GM23338 (cell line): ENCODE measurements at regions not wholly inside any gene's neighbourhood (a gene's known extent, or its start where the extent isn't known, plus 50 kb on each side); places are given as distances from the start of the nearest gene placed in this dataset.

Experiments
- ATAC-seq: fragments of 200-7000 bp; cut with Tn5 transposase; 3 replicates; pipeline ENCODE4 v1.9.1; 2020
- DNase-seq: peaks from one replicate; pipeline ENCODE4 v3.0.0-alpha.2; 2015; ENCODE audit warnings: low spot score
- H2AFZ ChIP-seq: fragments of 200-600 bp; sonication (generic); 2 replicates; pipeline ENCODE4 v1.8.0; 2016; ENCODE audit warnings: antibody characterized with exemption, mild to moderate bottlenecking, moderate library complexity
- H3F3A ChIP-seq: fragments of 200-600 bp; sonication (generic); replicated peaks from 2 replicates; pipeline ENCODE4 v1.8.0; 2017; ENCODE audit warnings: antibody characterized with exemption, mixed run types, low read depth
- H3K27ac ChIP-seq: fragments of 200-600 bp; sonication (generic); 2 replicates; pipeline ENCODE4 v1.6.1; 2016; ENCODE audit warnings: low read depth
- H3K27me3 ChIP-seq: fragments of 200-600 bp; sonication (generic); 2 replicates; pipeline ENCODE4 v1.8.0; 2016; ENCODE audit warnings: mild to moderate bottlenecking, mixed run types, moderate library complexity; ENCODE audit not compliant: insufficient read depth
- H3K36me3 ChIP-seq: fragments of 200-600 bp; sonication (generic); 2 replicates; pipeline ENCODE4 v1.8.0; 2016; ENCODE audit warnings: mild to moderate bottlenecking; ENCODE audit not compliant: insufficient read depth
- H3K4me1 ChIP-seq: fragments of 200-600 bp; sonication (generic); 2 replicates; pipeline ENCODE4 v1.8.0; 2016; ENCODE audit warnings: mild to moderate bottlenecking, moderate library complexity; ENCODE audit not compliant: insufficient read depth
- H3K4me2 ChIP-seq: fragments of 200-600 bp; sonication (generic); 2 replicates; pipeline ENCODE4 v1.7.1; 2017; ENCODE audit warnings: mixed run types
- H3K4me3 ChIP-seq: fragments of 200-600 bp; sonication (generic); 2 replicates; pipeline ENCODE4 v1.6.1; 2016; ENCODE audit warnings: mixed run types
- H3K79me2 ChIP-seq: fragments of 200-600 bp; sonication (generic); replicated peaks from 2 replicates; pipeline ENCODE4 v1.8.0; 2017; ENCODE audit warnings: mild to moderate bottlenecking; ENCODE audit not compliant: insufficient read depth
- H3K9me2 ChIP-seq: fragments of 200-600 bp; sonication (generic); 2 replicates; pipeline ENCODE4 v1.8.0; 2017; ENCODE audit not compliant: insufficient read depth
- H4K20me1 ChIP-seq: fragments of 200-600 bp; sonication (generic); replicated peaks from 2 replicates; pipeline ENCODE4 v1.8.0; 2017; ENCODE audit warnings: mild to moderate bottlenecking; ENCODE audit not compliant: insufficient read depth
- H3K27ac Mint-ChIP-seq: 2 replicates; pipeline ENCODE4 v1.8.0; 2020; ENCODE audit warnings: inconsistent platforms, mild to moderate bottlenecking, moderate library complexity, mixed read lengths
- H3K27me3 Mint-ChIP-seq: 3 replicates; pipeline ENCODE4 v1.8.0; 2022; ENCODE audit warnings: low read depth, mild to moderate bottlenecking, moderate library complexity, mixed read lengths, inconsistent platforms; ENCODE audit not compliant: insufficient read depth, poor library complexity
- H3K36me3 Mint-ChIP-seq: 3 replicates; pipeline ENCODE4 v1.8.0; 2021; ENCODE audit warnings: low read depth, mild to moderate bottlenecking, inconsistent platforms, moderate library complexity, mixed read lengths
- H3K4me1 Mint-ChIP-seq: 3 replicates; pipeline ENCODE4 v1.8.0; 2020; ENCODE audit warnings: mild to moderate bottlenecking, inconsistent platforms, mixed read lengths
- H3K4me3 Mint-ChIP-seq: 3 replicates; pipeline ENCODE4 v1.8.0; 2021; ENCODE audit warnings: moderate library complexity, mild to moderate bottlenecking, inconsistent platforms, mixed read lengths
- H3K9me3 Mint-ChIP-seq: 3 replicates; pipeline ENCODE4 v1.8.0; 2020; ENCODE audit warnings: moderate library complexity, mild to moderate bottlenecking, inconsistent platforms, mixed read lengths
- CREB1 ChIP-seq: fragments of 250-450 bp; sonication (Bioruptor Pico); IDR thresholded peaks from 2 replicates; pipeline ENCODE4 v1.5.0; 2020; ENCODE audit warnings: low read depth, mild to moderate bottlenecking, moderate library complexity
- CTCF ChIP-seq, 2 experiments: fragments of 200-600 bp in 1 of 2; sonication (generic) in 1 of 2; conservative IDR thresholded peaks; 2 replicates each; pipeline versions ENCODE4 v1.5.1 to v1.6.1; 2016 to 2017; ENCODE audit warnings: antibody characterized with exemption in 2 of 2, low read depth in 2 of 2, mild to moderate bottlenecking in 2 of 2, moderate library complexity in 1 of 2
- EZH2phosphoT487 ChIP-seq: fragments of 200-600 bp; sonication (generic); IDR thresholded peaks from one replicate; pipeline ENCODE4 v1.8.1; 2018; ENCODE audit warnings: antibody characterized with exemption; ENCODE audit not compliant: unreplicated experiment
- JUNB ChIP-seq: IDR thresholded peaks from one replicate; pipeline ENCODE4 v1.6.1; 2016; ENCODE audit warnings: antibody characterized with exemption; ENCODE audit not compliant: unreplicated experiment
- NANOG ChIP-seq: IDR thresholded peaks from 2 replicates; pipeline ENCODE4 v1.6.1; 2016; ENCODE audit warnings: antibody characterized with exemption, borderline replicate concordance
- REST ChIP-seq: IDR thresholded peaks from one replicate; pipeline ENCODE4 v1.6.1; 2018; ENCODE audit warnings: antibody characterized with exemption; ENCODE audit not compliant: unreplicated experiment
- STAT1 ChIP-seq: IDR thresholded peaks from one replicate; pipeline ENCODE4 v1.6.1; 2016; ENCODE audit warnings: antibody characterized with exemption; ENCODE audit not compliant: unreplicated experiment
- ZNF114 ChIP-seq: fragments of 250-450 bp; sonication (Bioruptor Pico); IDR thresholded peaks from 2 replicates; pipeline ENCODE4 v1.5.0; 2020; ENCODE audit warnings: mild to moderate bottlenecking, moderate library complexity
- ZNF331 ChIP-seq: fragments of 250-450 bp; sonication (Bioruptor Pico); IDR thresholded peaks from 2 replicates; pipeline ENCODE4 v1.5.0; 2020; ENCODE audit warnings: low read depth, mild to moderate bottlenecking, moderate library complexity
- TF ChIP-seq, protein P1 (sequence below): fragments of 250-450 bp; sonication (Bioruptor Pico); IDR thresholded peaks from 2 replicates; pipeline ENCODE4 v1.5.0; 2020; ENCODE audit warnings: mild to moderate bottlenecking, moderate library complexity
- TF ChIP-seq, protein P2 (sequence below): IDR thresholded peaks from 2 replicates; pipeline ENCODE4 v1.6.1; 2016; ENCODE audit warnings: antibody characterized with exemption

- Mint-ChIP-seq H3K4me3 (no peak overlapping the region), H3K27ac (no peak overlapping the region), H3K27me3 (peaks cover 5% of the 10 kb centered on the region), H3K4me1 (peaks cover 25% of the 10 kb centered on the region; the same call in 2 of the 3 replicates), H3K9me3 (no peaks in the 10 kb centered on the region), H3K36me3 (no peaks in the 10 kb centered on the region)
- Histone ChIP-seq H3K79me2 (no peaks in the 10 kb centered on the region), H2AFZ (no peak overlapping the region), H3K36me3 (no peaks in the 10 kb centered on the region), H3K4me3 (no peak overlapping the region), H3K27me3 (no peaks in the 10 kb centered on the region), H4K20me1 (no peaks in the 10 kb centered on the region), H3K4me1 (peaks cover 14% of the 10 kb centered on the region; the same call in 1 of the 2 replicates), H3K27ac (no peak overlapping the region), H3F3A (no peaks in the 10 kb centered on the region), H3K4me2 (no peak overlapping the region), H3K9me2 (peaks cover 10% of the 10 kb centered on the region; the same call in 1 of the 2 replicates)
- ATAC-seq (no peak), DNase-seq (no peak)
- TF ChIP-seq ZNF114 (CRISPR knock-in tag) (no peak), CTCF (conservative IDR thresholded peaks at IDR 0.05; ENCODE audit: low read depth in 2 of 2) (no peak), ZNF331 (CRISPR knock-in tag) (no peak), NANOG (no peak), STAT1 (no peak), REST (no peak), CREB1 (CRISPR knock-in tag) (no peak), JUNB (no peak), EZH2phosphoT487 (no peak)
- TF ChIP-seq, protein P1, sequence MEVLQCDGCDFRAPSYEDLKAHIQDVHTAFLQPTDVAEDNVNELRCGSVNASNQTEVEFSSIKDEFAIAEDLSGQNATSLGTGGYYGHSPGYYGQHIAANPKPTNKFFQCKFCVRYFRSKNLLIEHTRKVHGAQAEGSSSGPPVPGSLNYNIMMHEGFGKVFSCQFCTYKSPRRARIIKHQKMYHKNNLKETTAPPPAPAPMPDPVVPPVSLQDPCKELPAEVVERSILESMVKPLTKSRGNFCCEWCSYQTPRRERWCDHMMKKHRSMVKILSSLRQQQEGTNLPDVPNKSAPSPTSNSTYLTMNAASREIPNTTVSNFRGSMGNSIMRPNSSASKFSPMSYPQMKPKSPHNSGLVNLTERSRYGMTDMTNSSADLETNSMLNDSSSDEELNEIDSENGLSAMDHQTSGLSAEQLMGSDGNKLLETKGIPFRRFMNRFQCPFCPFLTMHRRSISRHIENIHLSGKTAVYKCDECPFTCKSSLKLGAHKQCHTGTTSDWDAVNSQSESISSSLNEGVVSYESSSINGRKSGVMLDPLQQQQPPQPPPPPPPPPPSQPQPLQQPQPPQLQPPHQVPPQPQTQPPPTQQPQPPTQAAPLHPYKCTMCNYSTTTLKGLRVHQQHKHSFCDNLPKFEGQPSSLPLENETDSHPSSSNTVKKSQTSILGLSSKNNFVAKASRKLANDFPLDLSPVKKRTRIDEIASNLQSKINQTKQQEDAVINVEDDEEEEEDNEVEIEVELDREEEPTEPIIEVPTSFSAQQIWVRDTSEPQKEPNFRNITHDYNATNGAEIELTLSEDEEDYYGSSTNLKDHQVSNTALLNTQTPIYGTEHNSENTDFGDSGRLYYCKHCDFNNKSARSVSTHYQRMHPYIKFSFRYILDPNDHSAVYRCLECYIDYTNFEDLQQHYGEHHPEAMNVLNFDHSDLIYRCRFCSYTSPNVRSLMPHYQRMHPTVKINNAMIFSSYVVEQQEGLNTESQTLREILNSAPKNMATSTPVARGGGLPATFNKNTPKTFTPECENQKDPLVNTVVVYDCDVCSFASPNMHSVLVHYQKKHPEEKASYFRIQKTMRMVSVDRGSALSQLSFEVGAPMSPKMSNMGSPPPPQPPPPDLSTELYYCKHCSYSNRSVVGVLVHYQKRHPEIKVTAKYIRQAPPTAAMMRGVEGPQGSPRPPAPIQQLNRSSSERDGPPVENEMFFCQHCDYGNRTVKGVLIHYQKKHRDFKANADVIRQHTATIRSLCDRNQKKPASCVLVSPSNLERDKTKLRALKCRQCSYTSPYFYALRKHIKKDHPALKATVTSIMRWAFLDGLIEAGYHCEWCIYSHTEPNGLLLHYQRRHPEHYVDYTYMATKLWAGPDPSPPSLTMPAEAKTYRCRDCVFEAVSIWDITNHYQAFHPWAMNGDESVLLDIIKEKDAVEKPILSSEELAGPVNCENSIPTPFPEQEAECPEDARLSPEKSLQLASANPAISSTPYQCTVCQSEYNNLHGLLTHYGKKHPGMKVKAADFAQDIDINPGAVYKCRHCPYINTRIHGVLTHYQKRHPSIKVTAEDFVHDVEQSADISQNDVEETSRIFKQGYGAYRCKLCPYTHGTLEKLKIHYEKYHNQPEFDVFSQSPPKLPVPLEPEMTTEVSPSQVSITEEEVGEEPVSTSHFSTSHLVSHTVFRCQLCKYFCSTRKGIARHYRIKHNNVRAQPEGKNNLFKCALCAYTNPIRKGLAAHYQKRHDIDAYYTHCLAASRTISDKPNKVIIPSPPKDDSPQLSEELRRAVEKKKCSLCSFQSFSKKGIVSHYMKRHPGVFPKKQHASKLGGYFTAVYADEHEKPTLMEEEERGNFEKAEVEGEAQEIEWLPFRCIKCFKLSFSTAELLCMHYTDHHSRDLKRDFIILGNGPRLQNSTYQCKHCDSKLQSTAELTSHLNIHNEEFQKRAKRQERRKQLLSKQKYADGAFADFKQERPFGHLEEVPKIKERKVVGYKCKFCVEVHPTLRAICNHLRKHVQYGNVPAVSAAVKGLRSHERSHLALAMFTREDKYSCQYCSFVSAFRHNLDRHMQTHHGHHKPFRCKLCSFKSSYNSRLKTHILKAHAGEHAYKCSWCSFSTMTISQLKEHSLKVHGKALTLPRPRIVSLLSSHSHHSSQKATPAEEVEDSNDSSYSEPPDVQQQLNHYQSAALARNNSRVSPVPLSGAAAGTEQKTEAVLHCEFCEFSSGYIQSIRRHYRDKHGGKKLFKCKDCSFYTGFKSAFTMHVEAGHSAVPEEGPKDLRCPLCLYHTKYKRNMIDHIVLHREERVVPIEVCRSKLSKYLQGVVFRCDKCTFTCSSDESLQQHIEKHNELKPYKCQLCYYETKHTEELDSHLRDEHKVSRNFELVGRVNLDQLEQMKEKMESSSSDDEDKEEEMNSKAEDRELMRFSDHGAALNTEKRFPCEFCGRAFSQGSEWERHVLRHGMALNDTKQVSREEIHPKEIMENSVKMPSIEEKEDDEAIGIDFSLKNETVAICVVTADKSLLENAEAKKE (CRISPR knock-in tag): no peak
- TF ChIP-seq, protein P2, sequence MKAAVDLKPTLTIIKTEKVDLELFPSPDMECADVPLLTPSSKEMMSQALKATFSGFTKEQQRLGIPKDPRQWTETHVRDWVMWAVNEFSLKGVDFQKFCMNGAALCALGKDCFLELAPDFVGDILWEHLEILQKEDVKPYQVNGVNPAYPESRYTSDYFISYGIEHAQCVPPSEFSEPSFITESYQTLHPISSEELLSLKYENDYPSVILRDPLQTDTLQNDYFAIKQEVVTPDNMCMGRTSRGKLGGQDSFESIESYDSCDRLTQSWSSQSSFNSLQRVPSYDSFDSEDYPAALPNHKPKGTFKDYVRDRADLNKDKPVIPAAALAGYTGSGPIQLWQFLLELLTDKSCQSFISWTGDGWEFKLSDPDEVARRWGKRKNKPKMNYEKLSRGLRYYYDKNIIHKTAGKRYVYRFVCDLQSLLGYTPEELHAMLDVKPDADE: no peak
Measured at GRCh38 chr2:45275806-45276205, 266.6 kb upstream of the SIX2 start.
